SK-N-SH (cell line): ENCODE measurements at regions not wholly inside any gene's neighbourhood (a gene's known extent, or its start where the extent isn't known, plus 50 kb on each side); places are given as distances from the start of the nearest gene placed in this dataset.
A peak's percentile ranks its signal among the peaks of the same experiment; 100 is the strongest.

Experiments
- CTCF ChIA-PET: fragments of 300-600, 350-600 bp; formaldehyde crosslinking; extraction: SDS; loops from one replicate; lab custom pipeline; 2021; lab: Yijun Ruan, JAX
- POLR2A ChIA-PET: fragments of 350-600 bp; sonication (Branson Sonifier 250); formaldehyde crosslinking; extraction: SDS; loops from one replicate; lab custom pipeline; 2020; ENCODE audit warnings: antibody characterized with exemption, inconsistent platforms; lab: Yijun Ruan, JAX
- DNase-seq: peaks from one replicate; pipeline ENCODE4 v3.0.0; 2012
- H2AFZ ChIP-seq: fragments of 200-600 bp; sonication (generic); 2 replicates; pipeline ENCODE4 v1.8.1; 2016; ENCODE audit warnings: antibody characterized with exemption, mild to moderate bottlenecking, low read depth
- H3F3A ChIP-seq: fragments of 200-600 bp; sonication (generic); replicated peaks from 2 replicates; pipeline ENCODE3; 2016; ENCODE audit warnings: antibody characterized with exemption, mild to moderate bottlenecking; ENCODE audit not compliant: insufficient read depth
- H3K27ac ChIP-seq, 2 experiments: fragments of 200-500 bp in 1 of 2; fragments of 200-600 bp in 1 of 2; sonication (Bioruptor generic) in 1 of 2; sonication (generic), shearing (Covaris generic) in 1 of 2; 2 replicates each; pipeline versions ENCODE4 v1.5.1 to v1.6.1; 2014 to 2016; ENCODE audit warnings: low read depth in 2 of 2, inconsistent platforms in 1 of 2, low read length in 1 of 2, mild to moderate bottlenecking in 1 of 2, mixed read lengths in 1 of 2
- H3K27me3 ChIP-seq: fragments of 200-600 bp; sonication (generic), shearing (Covaris generic); 2 replicates; pipeline ENCODE4 v1.6.1; 2016; ENCODE audit warnings: mixed run types; ENCODE audit not compliant: insufficient read depth
- H3K36me3 ChIP-seq, 2 experiments: fragments of 200-500 bp in 1 of 2; fragments of 200-600 bp in 1 of 2; sonication (Bioruptor generic) in 1 of 2; sonication (generic) in 1 of 2; replicated peaks in 1 of 2; 2 replicates each; pipeline versions ENCODE3 to v1.5.1; 2014 to 2016; ENCODE audit warnings: low read length in 1 of 2, mild to moderate bottlenecking in 1 of 2; ENCODE audit not compliant: insufficient read depth in 2 of 2, control insufficient read depth in 1 of 2
- H3K4me1 ChIP-seq, 2 experiments: fragments of 200-500 bp in 1 of 2; fragments of 200-600 bp in 1 of 2; sonication (Bioruptor generic) in 1 of 2; sonication (generic), shearing (Covaris generic) in 1 of 2; 2 replicates each; pipeline versions ENCODE4 v1.5.1 to v1.6.1; 2014 to 2016; ENCODE audit warnings: low read depth in 1 of 2, low read length in 1 of 2, mixed run types in 1 of 2; ENCODE audit not compliant: insufficient read depth in 2 of 2, control insufficient read depth in 1 of 2
- H3K4me2 ChIP-seq: fragments of 200-600 bp; sonication (generic), shearing (Covaris generic); 2 replicates; pipeline ENCODE4 v1.6.1; 2017; ENCODE audit warnings: mixed run types
- H3K4me3 ChIP-seq, 2 experiments: fragments of 200-500 bp in 1 of 2; fragments of 200-600 bp in 1 of 2; sonication (Bioruptor generic) in 1 of 2; sonication (generic), shearing (Covaris generic) in 1 of 2; 2 replicates each; pipeline versions ENCODE4 v1.5.1 to v1.8.1; 2014 to 2016; ENCODE audit warnings: low read depth in 2 of 2, inconsistent platforms in 1 of 2, low read length in 1 of 2, mild to moderate bottlenecking in 1 of 2, mixed read lengths in 1 of 2, moderate library complexity in 1 of 2
- H3K79me2 ChIP-seq: fragments of 200-600 bp; sonication (generic); 2 replicates; pipeline ENCODE4 v1.8.1; 2017; ENCODE audit warnings: mild to moderate bottlenecking; ENCODE audit not compliant: insufficient read depth
- H3K9ac ChIP-seq: fragments of 200-600 bp; sonication (generic); 2 replicates; pipeline ENCODE4 v1.6.1; 2017; ENCODE audit warnings: mixed run types
- H3K9me2 ChIP-seq: fragments of 200-600 bp; sonication (generic); 2 replicates; pipeline ENCODE4 v1.6.1; 2017; ENCODE audit warnings: mixed run types
- H3K9me3 ChIP-seq: fragments of 200-600 bp; sonication (generic); 2 replicates; pipeline ENCODE4 v1.6.1; 2017; ENCODE audit warnings: mixed run types, mild to moderate bottlenecking, moderate library complexity
- H4K20me1 ChIP-seq: fragments of 200-600 bp; sonication (generic); 2 replicates; pipeline ENCODE4 v1.6.1; 2017; ENCODE audit warnings: mild to moderate bottlenecking, mixed run types; ENCODE audit not compliant: insufficient read depth
- CHD2 ChIP-seq: fragments of 150-350 bp; IDR thresholded peaks from 2 replicates; pipeline ENCODE4 v1.6.1; 2018; ENCODE audit warnings: low read length; ENCODE audit not compliant: partially characterized antibody
- CTCF ChIP-seq: fragments of 200-600 bp; sonication (generic); IDR thresholded peaks from 2 replicates; pipeline ENCODE4 v1.6.1; 2017; ENCODE audit warnings: antibody characterized with exemption, mild to moderate bottlenecking, moderate library complexity
- EZH2phosphoT487 ChIP-seq: fragments of 200-600 bp; sonication (generic); IDR thresholded peaks from 2 replicates; pipeline ENCODE4 v1.6.1; 2017; ENCODE audit warnings: low read depth, mixed run types, mild to moderate bottlenecking, antibody characterized with exemption, moderate library complexity, borderline replicate concordance
- FOXM1 ChIP-seq: IDR thresholded peaks from 2 replicates; pipeline ENCODE4 v1.4.0; 2012; ENCODE audit warnings: low read depth, mild to moderate bottlenecking
- GABPA ChIP-seq: IDR thresholded peaks from 2 replicates; pipeline ENCODE4 v1.4.0; 2012; ENCODE audit warnings: low read depth, mild to moderate bottlenecking
- GATA2 ChIP-seq: sonication (generic); formaldehyde crosslinking; IDR thresholded peaks from 2 replicates; pipeline ENCODE4 v1.5.0; 2020; ENCODE audit warnings: mild to moderate bottlenecking, missing genetic modification reagents
- IRF3 ChIP-seq: fragments of 150-350 bp; IDR thresholded peaks from 2 replicates; pipeline ENCODE4 v1.6.1; 2016; ENCODE audit warnings: mild to moderate bottlenecking, low read depth, low read length
- MAX ChIP-seq: IDR thresholded peaks from 2 replicates; pipeline ENCODE4 v1.4.0; 2012; ENCODE audit warnings: low read depth
- MEF2A ChIP-seq: IDR thresholded peaks from 2 replicates; pipeline ENCODE4 v1.4.0; 2012; ENCODE audit warnings: low read depth, borderline replicate concordance
- MXI1 ChIP-seq: IDR thresholded peaks from 2 replicates; pipeline ENCODE4 v1.6.1; 2012; ENCODE audit warnings: mild to moderate bottlenecking, low read depth, low read length, improper control_type of control experiment
- NFIC ChIP-seq: IDR thresholded peaks from 2 replicates; pipeline ENCODE4 v1.4.0; 2012; ENCODE audit warnings: borderline replicate concordance
- PBX3 ChIP-seq: IDR thresholded peaks from 2 replicates; pipeline ENCODE4; 2012
- POLR2AphosphoS5 ChIP-seq: IDR thresholded peaks from 2 replicates; pipeline ENCODE4 v1.6.1; 2012; ENCODE audit warnings: low read depth, low read length
- RAD21 ChIP-seq: IDR thresholded peaks from 2 replicates; pipeline ENCODE4 v1.6.1; 2012; ENCODE audit warnings: mild to moderate bottlenecking, low read length
- RCOR1 ChIP-seq: fragments of 150-350 bp; IDR thresholded peaks from 2 replicates; pipeline ENCODE4 v1.6.1; 2017; ENCODE audit warnings: antibody characterized with exemption, low read length
- REST ChIP-seq: IDR thresholded peaks from 2 replicates; pipeline ENCODE4 v1.6.1; 2012; ENCODE audit warnings: mild to moderate bottlenecking, low read depth, low read length, moderate library complexity
- SMC3 ChIP-seq: IDR thresholded peaks from 2 replicates; pipeline ENCODE4 v1.6.1; 2012; ENCODE audit warnings: low read depth, low read length, improper control_type of control experiment
- TAF1 ChIP-seq: IDR thresholded peaks from 2 replicates; pipeline ENCODE4 v1.6.1; 2012; ENCODE audit warnings: low read depth, mild to moderate bottlenecking, low read length, moderate library complexity, borderline replicate concordance
- TCF12 ChIP-seq: IDR thresholded peaks from 2 replicates; pipeline ENCODE4 v1.4.0; 2012
- TEAD4 ChIP-seq: IDR thresholded peaks from 2 replicates; pipeline ENCODE4 v1.4.0; 2012; ENCODE audit warnings: mild to moderate bottlenecking, borderline replicate concordance; ENCODE audit not compliant: insufficient read depth
- USF1 ChIP-seq: IDR thresholded peaks from 2 replicates; pipeline ENCODE4 v1.4.0; 2012; ENCODE audit warnings: low read depth, borderline replicate concordance
- YY1 ChIP-seq: IDR thresholded peaks from 2 replicates; pipeline ENCODE4 v1.4.0; 2012; ENCODE audit warnings: low read depth, mild to moderate bottlenecking
- WGBS: methylation state at CpG from one replicate; pipeline ENCODE4 v1.1.6; 2017; ENCODE audit warnings: low lambda C conversion rate; 5-methylcytosine and 5-hydroxymethylcytosine counted together

- Histone ChIP-seq H3F3A (no peaks in the 10 kb centered on the region), H3K27ac (no peak overlapping the region), H3K4me1 (peaks cover 0 to 12% of the 10 kb centered on the region in 2 experiments; a peak in 1 of 4 replicates), H3K79me2 (no peaks in the 10 kb centered on the region), H3K27me3 (no peaks in the 10 kb centered on the region; the same call in 1 of the 2 replicates), H3K36me3 (no peaks in the 10 kb centered on the region), H4K20me1 (no peaks in the 10 kb centered on the region), H3K4me3 (peak overlapping the region in 1 of 2 experiments; percentile 33; a peak in 1 of 4 replicates), H3K4me2 (no peak overlapping the region), H2AFZ (no peak overlapping the region), H3K9me3 (no peaks in the 10 kb centered on the region), H3K9me2 (no peaks in the 10 kb centered on the region), H3K9ac (no peak overlapping the region)
- WGBS = 27% methylated on average over 10 of the region's 11 CpGs
- ChIA-PET CTCF (interaction anchor here (0.5 to 7.0 kb wide), 122 partner anchors 8 to 1013 kb away, joined by 3 to 275 read pairs (median 5); partner anchors contain the start of genes BOD1, C5orf47, NSG2 and STC2), POLR2A (interaction anchor here (1.4 to 3.7 kb wide), 3 partner anchors 265 to 427 kb away, joined by 3 to 19 read pairs (median 3); partner anchors contain the start of gene NSG2)
- DNase-seq = peak; percentile 84
- no peak for TF ChIP-seq IRF3
- no peak for TF ChIP-seq FOXM1
- TF ChIP-seq GABPA = no peak
- TF ChIP-seq PBX3 = no peak
- no peak for TF ChIP-seq RCOR1
- TF ChIP-seq YY1 = no peak
- no peak for TF ChIP-seq TAF1
- TF ChIP-seq TEAD4 = no peak
- TF ChIP-seq REST = no peak
- no peak for TF ChIP-seq MAX
- no peak for TF ChIP-seq EZH2phosphoT487
- no peak for TF ChIP-seq USF1
- TF ChIP-seq CHD2 = peak; percentile 19
- TF ChIP-seq MEF2A = no peak
- no peak for TF ChIP-seq NFIC
- TF ChIP-seq SMC3 = peak; percentile 97
- TF ChIP-seq TCF12 = no peak
- TF ChIP-seq POLR2AphosphoS5 = no peak
- peak; percentile 85 for TF ChIP-seq CTCF
- TF ChIP-seq RAD21 = peak; percentile 99
- no peak for TF ChIP-seq MXI1
- TF ChIP-seq GATA2 (CRISPR knock-in tag) = no peak
Measured at GRCh38 chr5:174317256-174317894, 271.9 kb downstream of the NSG2 start.
